GM19452 (cell line): ENCODE measurements at regions not wholly inside any gene's neighbourhood (a gene's known extent, or its start where the extent isn't known, plus 50 kb on each side); places are given as distances from the start of the nearest gene placed in this dataset.
"Not testable (repeated sequence)": the region's sequence is repeated elsewhere in the genome, so short reads cannot be mapped to it uniquely, and the experiment has no call there.

Experiments used
- ATAC-seq: cut with Tn5 transposase; IDR thresholded peaks from one replicate; pipeline ENCODE4 v1.9.1; 2021; ENCODE audit not compliant: unreplicated experiment

- not testable (repeated sequence) for ATAC-seq
Measured at GRCh38 chr4:3380336-3380735, 61.4 kb upstream of the HGFAC start.

GRCh38 chr4:3381208-3381607, 60.6 kb upstream of the HGFAC start:
- not testable (repeated sequence) for ATAC-seq

- ATAC-seq, result no peak
Measured at GRCh38 chr4:3382251-3382650, 59.5 kb upstream of the HGFAC start.

- ATAC-seq, result no peak
Measured at GRCh38 chr4:3384391-3384770, 57.4 kb upstream of the HGFAC start.

GRCh38 chr4:3384771-3385710, 56.7 kb upstream of the HGFAC start:
- no peak for ATAC-seq

GRCh38 chr4:3385711-3386420, 55.9 kb upstream of the HGFAC start:
- no peak for ATAC-seq

GRCh38 chr4:3386526-3386925, 55.2 kb upstream of the HGFAC start:
- ATAC-seq, result no peak

- peak; percentile 50 for ATAC-seq
Measured at GRCh38 chr4:3387154-3387942, 54.4 kb upstream of the HGFAC start.

GRCh38 chr4:3387943-3388361, 53.8 kb upstream of the HGFAC start:
- ATAC-seq, result peak; percentile 28

- ATAC-seq, result peak; percentile 66
Measured at GRCh38 chr4:3388471-3389232, 53.1 kb upstream of the HGFAC start.

- ATAC-seq, result no peak
Measured at GRCh38 chr4:3389233-3390215, 52.2 kb upstream of the HGFAC start.

GRCh38 chr4:3390288-3390811, 51.4 kb upstream of the HGFAC start:
- ATAC-seq, result no peak

GRCh38 chr4:3391422-3391821, 50.3 kb upstream of the HGFAC start:
- no peak for ATAC-seq
